IMR-90 (cell line): ENCODE measurements at regions not wholly inside any gene's neighbourhood (a gene's known extent, or its start where the extent isn't known, plus 50 kb on each side); places are given as distances from the start of the nearest gene placed in this dataset.

Source experiments
- ATAC-seq: fragments of 200-7000 bp; cut with Tn5 transposase; 2 replicates; pipeline ENCODE4 v1.9.1; 2020; ENCODE audit warnings: low read depth, mild to moderate bottlenecking, moderate library complexity
- BruUV-seq: library from RNA; stranded (reverse); fragments of 400-500 nt; replicated peaks from 2 replicates; lab custom pipeline; 2021; lab: Mats Ljungman, UMichigan
- CTCF ChIA-PET: fragments of 300-600 bp; formaldehyde crosslinking; extraction: SDS; loops from one replicate; lab custom pipeline; 2021; ENCODE audit warnings: antibody characterized with exemption; lab: Yijun Ruan, JAX
- POLR2A ChIA-PET: fragments of 300-600 bp; sonication (Branson Sonifier 250); formaldehyde crosslinking; loops from one replicate; lab custom pipeline; 2022; ENCODE audit warnings: antibody characterized with exemption; ENCODE audit not compliant: unreplicated experiment; lab: Charles Lee
- DNase-seq: peaks from one replicate; pipeline ENCODE4 v3.0.0; 2013
- H2AFZ ChIP-seq: replicated peaks from 2 replicates; pipeline ENCODE3; 2013; ENCODE audit warnings: low read length, mild to moderate bottlenecking; ENCODE audit not compliant: poor library complexity
- H2AK5ac ChIP-seq: 2 replicates; pipeline ENCODE4 v1.6.1; 2013; ENCODE audit warnings: low read depth, low read length, inconsistent platforms
- H2AK9ac ChIP-seq: replicated peaks from 2 replicates; pipeline ENCODE3; 2013; ENCODE audit warnings: mild to moderate bottlenecking, low read depth, low read length, moderate library complexity; ENCODE audit not compliant: poor library complexity
- H2BK120ac ChIP-seq: 2 replicates; pipeline ENCODE4 v1.6.1; 2013; ENCODE audit warnings: low read depth, low read length, inconsistent platforms
- H2BK15ac ChIP-seq: 3 replicates; pipeline ENCODE4 v1.6.1; 2013; ENCODE audit warnings: low read depth, low read length, inconsistent platforms
- H2BK20ac ChIP-seq: 2 replicates; pipeline ENCODE4 v1.6.1; 2013; ENCODE audit warnings: low read depth, mild to moderate bottlenecking, inconsistent platforms, low read length, moderate library complexity
- H2BK5ac ChIP-seq: 2 replicates; pipeline ENCODE4 v1.6.1; 2013; ENCODE audit warnings: mild to moderate bottlenecking, low read depth, low read length, inconsistent platforms; ENCODE audit not compliant: poor library complexity, severe bottlenecking
- H3K14ac ChIP-seq: replicated peaks from 2 replicates; pipeline ENCODE4 v1.6.1; 2013; ENCODE audit warnings: low read depth, low read length, inconsistent platforms
- H3K18ac ChIP-seq: 2 replicates; pipeline ENCODE4 v1.6.1; 2013; ENCODE audit warnings: low read depth, low read length, control low read depth
- H3K23ac ChIP-seq: 2 replicates; pipeline ENCODE4 v1.6.1; 2013; ENCODE audit warnings: low read depth, low read length, inconsistent platforms
- H3K27ac ChIP-seq: 2 replicates; pipeline ENCODE4 v1.5.1; 2013; ENCODE audit warnings: mild to moderate bottlenecking, control low read depth, low read length; ENCODE audit not compliant: insufficient read depth
- H3K27me3 ChIP-seq: 2 replicates; pipeline ENCODE4 v1.6.1; 2013; ENCODE audit warnings: low read length; ENCODE audit not compliant: control insufficient read depth, insufficient read depth
- H3K36me3 ChIP-seq: 2 replicates; pipeline ENCODE4 v1.6.1; 2013; ENCODE audit warnings: low read length, mixed read lengths; ENCODE audit not compliant: control insufficient read depth, insufficient read depth
- H3K4ac ChIP-seq: 2 replicates; pipeline ENCODE4 v1.6.1; 2013; ENCODE audit warnings: low read depth, low read length, inconsistent platforms
- H3K4me1 ChIP-seq: 2 replicates; pipeline ENCODE4 v1.6.1; 2013; ENCODE audit warnings: low read length, mixed read lengths; ENCODE audit not compliant: control insufficient read depth, insufficient read depth
- H3K4me2 ChIP-seq: 2 replicates; pipeline ENCODE4 v1.6.1; 2013; ENCODE audit warnings: low read depth, mild to moderate bottlenecking, control low read depth, low read length, moderate library complexity
- H3K4me3 ChIP-seq: 2 replicates; pipeline ENCODE4 v1.5.1; 2013; ENCODE audit warnings: low read depth, mild to moderate bottlenecking, control low read depth, low read length, moderate library complexity; ENCODE audit not compliant: insufficient read depth
- H3K56ac ChIP-seq: 2 replicates; pipeline ENCODE4 v1.6.1; 2013; ENCODE audit warnings: low read length, inconsistent platforms; ENCODE audit not compliant: insufficient read depth; ENCODE audit errors: extremely low read depth
- H3K79me1 ChIP-seq, 2 experiments: 2 replicates each; pipeline ENCODE4 v1.6.1; 2013; ENCODE audit warnings: low read length in 2 of 2, inconsistent platforms in 1 of 2, low read depth in 1 of 2
- H3K9ac ChIP-seq: 2 replicates; pipeline ENCODE4 v1.6.1; 2013; ENCODE audit warnings: low read depth, low read length, control low read depth
- H3K9me1 ChIP-seq: 2 replicates; pipeline ENCODE4 v1.6.1; 2013; ENCODE audit warnings: low read length, inconsistent platforms; ENCODE audit not compliant: insufficient read depth
- H3K9me3 ChIP-seq: 2 replicates; pipeline ENCODE4 v1.6.1; 2013; ENCODE audit warnings: low read length; ENCODE audit not compliant: control insufficient read depth, insufficient read depth
- H4K20me1 ChIP-seq: 2 replicates; pipeline ENCODE4 v1.6.1; 2013; ENCODE audit warnings: low read length, inconsistent platforms; ENCODE audit not compliant: insufficient read depth
- H4K5ac ChIP-seq: 2 replicates; pipeline ENCODE4 v1.6.1; 2013; ENCODE audit warnings: mild to moderate bottlenecking, low read depth, low read length, control low read depth
- H4K8ac ChIP-seq, 2 experiments: 2 replicates each; pipeline ENCODE4 v1.6.1; 2013; ENCODE audit warnings: low read depth in 2 of 2, low read length in 2 of 2, control low read depth in 1 of 2, inconsistent platforms in 1 of 2
- H4K91ac ChIP-seq: 2 replicates; pipeline ENCODE4 v1.6.1; 2013; ENCODE audit warnings: low read depth, low read length, inconsistent platforms; ENCODE audit not compliant: insufficient read depth
- CEBPB ChIP-seq: IDR thresholded peaks from 2 replicates; pipeline ENCODE4 v1.6.1; 2012; ENCODE audit warnings: low read depth, low read length, improper control_type of control experiment
- RCOR1 ChIP-seq: IDR thresholded peaks from 2 replicates; pipeline ENCODE4 v1.6.1; 2012; ENCODE audit warnings: mild to moderate bottlenecking, low read length, improper control_type of control experiment; ENCODE audit not compliant: insufficient replicate concordance
- RFX5 ChIP-seq: IDR thresholded peaks from 2 replicates; pipeline ENCODE4 v1.8.0; 2012; ENCODE audit warnings: low read depth, mild to moderate bottlenecking, low read length, moderate library complexity
- dilution Hi-C: fragments of 300-500 bp; cut with HindIII; formaldehyde crosslinking; loops from one replicate; pipeline ENCODE4 v1.14.3; 2018; ENCODE audit warnings: low sequenced_read_pairs; ENCODE audit not compliant: unreplicated experiment
- in situ Hi-C: fragments of 300-500 bp; cut with MboI; formaldehyde crosslinking; loops from 3 replicates; pipeline ENCODE4 v1.14.3; 2019; ENCODE audit warnings: low sequenced_read_pairs, inconsistent platforms, mixed read lengths
- intact Hi-C: fragments of 100-400 bp; cut with micrococcal nuclease; formaldehyde crosslinking; loops from 2 replicates; pipeline ENCODE4 v1.10.0; 2022
- TF ChIP-seq, protein P1 (sequence below): conservative IDR thresholded peaks from 2 replicates; pipeline ENCODE4 v1.5.1; 2012; ENCODE audit warnings: mild to moderate bottlenecking, low read depth, low read length, improper control_type of control experiment
- TF ChIP-seq, protein P2 (sequence below): fragments of 150-350 bp; IDR thresholded peaks from 2 replicates; pipeline ENCODE4 v1.6.1; 2016; ENCODE audit warnings: low read depth, mild to moderate bottlenecking, low read length, moderate library complexity, borderline replicate concordance

DNA sequence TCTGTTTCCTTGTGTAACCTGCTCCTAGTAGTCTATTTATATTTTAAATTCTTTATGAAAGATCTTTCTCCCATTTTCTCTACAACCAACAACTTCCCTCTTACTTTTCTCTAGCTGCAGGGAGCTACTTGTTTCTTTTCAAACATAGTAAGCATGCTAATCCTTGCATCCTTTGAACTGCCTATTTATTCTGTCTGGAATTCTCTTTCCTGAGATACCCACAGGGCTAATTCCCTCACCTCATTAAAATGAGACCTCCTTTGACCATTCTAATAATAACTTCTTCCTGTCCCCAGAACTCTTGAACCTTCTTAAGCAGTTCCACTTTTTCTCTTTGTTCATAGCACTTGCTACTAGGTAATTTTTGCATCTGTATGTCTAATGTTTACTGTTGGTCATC is 620.6 kb upstream of the CDH18 start:
- no peak for ATAC-seq
- H2BK120ac ChIP-seq, result no peak overlapping the region
- no TSS peak for BruUV-seq
- H2BK20ac ChIP-seq, result no peak overlapping the region
- no peak overlapping the region for H3K27ac ChIP-seq
- POLR2A ChIA-PET, result no interaction called here
- no peak overlapping the region for H2AK5ac ChIP-seq
- no peak overlapping the region for H3K4ac ChIP-seq
- no peak overlapping the region for H2AK9ac ChIP-seq
- H3K27me3 ChIP-seq, result no peaks in the 10 kb centered on the region
- DNase-seq, result no peak
- intact Hi-C loops, result no loop called here
- H4K5ac ChIP-seq, result no peak overlapping the region
- no peaks in the 10 kb centered on the region for H3K4me1 ChIP-seq
- CTCF ChIA-PET, result interaction anchor here (0.5 kb wide), 1 partner anchor 1295 kb away, joined by 3 read pairs; no protein-coding TSS in a partner anchor
- no peak overlapping the region for H2BK15ac ChIP-seq
- no peak overlapping the region for H3K9ac ChIP-seq
- H3K56ac ChIP-seq, result no peak overlapping the region
- H4K20me1 ChIP-seq, result no peaks in the 10 kb centered on the region
- H3K36me3 ChIP-seq, result no peaks in the 10 kb centered on the region
- in situ Hi-C loops, result no loop called here
- dilution Hi-C loops, result no loop called here
- H3K9me1 ChIP-seq, result no peaks in the 10 kb centered on the region
- H4K91ac ChIP-seq, result no peak overlapping the region
- TF ChIP-seq RFX5, result no peak
- no peak for TF ChIP-seq CEBPB
- TF ChIP-seq, protein P1, sequence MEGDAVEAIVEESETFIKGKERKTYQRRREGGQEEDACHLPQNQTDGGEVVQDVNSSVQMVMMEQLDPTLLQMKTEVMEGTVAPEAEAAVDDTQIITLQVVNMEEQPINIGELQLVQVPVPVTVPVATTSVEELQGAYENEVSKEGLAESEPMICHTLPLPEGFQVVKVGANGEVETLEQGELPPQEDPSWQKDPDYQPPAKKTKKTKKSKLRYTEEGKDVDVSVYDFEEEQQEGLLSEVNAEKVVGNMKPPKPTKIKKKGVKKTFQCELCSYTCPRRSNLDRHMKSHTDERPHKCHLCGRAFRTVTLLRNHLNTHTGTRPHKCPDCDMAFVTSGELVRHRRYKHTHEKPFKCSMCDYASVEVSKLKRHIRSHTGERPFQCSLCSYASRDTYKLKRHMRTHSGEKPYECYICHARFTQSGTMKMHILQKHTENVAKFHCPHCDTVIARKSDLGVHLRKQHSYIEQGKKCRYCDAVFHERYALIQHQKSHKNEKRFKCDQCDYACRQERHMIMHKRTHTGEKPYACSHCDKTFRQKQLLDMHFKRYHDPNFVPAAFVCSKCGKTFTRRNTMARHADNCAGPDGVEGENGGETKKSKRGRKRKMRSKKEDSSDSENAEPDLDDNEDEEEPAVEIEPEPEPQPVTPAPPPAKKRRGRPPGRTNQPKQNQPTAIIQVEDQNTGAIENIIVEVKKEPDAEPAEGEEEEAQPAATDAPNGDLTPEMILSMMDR, result no peak
- no peak for TF ChIP-seq RCOR1
- TF ChIP-seq, protein P2, sequence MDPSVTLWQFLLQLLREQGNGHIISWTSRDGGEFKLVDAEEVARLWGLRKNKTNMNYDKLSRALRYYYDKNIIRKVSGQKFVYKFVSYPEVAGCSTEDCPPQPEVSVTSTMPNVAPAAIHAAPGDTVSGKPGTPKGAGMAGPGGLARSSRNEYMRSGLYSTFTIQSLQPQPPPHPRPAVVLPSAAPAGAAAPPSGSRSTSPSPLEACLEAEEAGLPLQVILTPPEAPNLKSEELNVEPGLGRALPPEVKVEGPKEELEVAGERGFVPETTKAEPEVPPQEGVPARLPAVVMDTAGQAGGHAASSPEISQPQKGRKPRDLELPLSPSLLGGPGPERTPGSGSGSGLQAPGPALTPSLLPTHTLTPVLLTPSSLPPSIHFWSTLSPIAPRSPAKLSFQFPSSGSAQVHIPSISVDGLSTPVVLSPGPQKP, result no peak
- H4K8ac ChIP-seq, result no peak overlapping the region
- H2BK5ac ChIP-seq, result no peak overlapping the region
- H3K23ac ChIP-seq, result no peak overlapping the region
- H3K9me3 ChIP-seq, result peaks cover 5% of the 10 kb centered on the region
- no peaks in the 10 kb centered on the region for H3K79me1 ChIP-seq
- H3K18ac ChIP-seq, result no peak overlapping the region
- no peak overlapping the region for H3K14ac ChIP-seq
- H3K4me3 ChIP-seq, result no peak overlapping the region
- H3K4me2 ChIP-seq, result no peak overlapping the region
- H2AFZ ChIP-seq, result no peak overlapping the region
